Prostate gland (tissue), 2 donors: ENCODE measurements at regions not wholly inside any gene's neighbourhood (a gene's known extent, or its start where the extent isn't known, plus 50 kb on each side); places are given as distances from the start of the nearest gene placed in this dataset.

ENCODE experiments used
- DNase-seq: peaks from one replicate; pipeline ENCODE4 v3.0.0-alpha.2; 2019; ENCODE audit warnings: low spot score
- H3K27ac ChIP-seq, 2 donors: fragments of 200-600 bp; sonication (generic); 2 replicates each; pipeline ENCODE4 v1.5.1; 2017 to 2019
- H3K27me3 ChIP-seq: fragments of 200-600 bp; sonication (generic); replicated peaks from 2 replicates; pipeline ENCODE4 v1.5.1; 2019; ENCODE audit not compliant: insufficient read depth
- H3K36me3 ChIP-seq, 2 donors: fragments of 200-600 bp; sonication (generic); 1 replicate in 1 of 2; 2 replicates in 1 of 2; pipeline versions ENCODE4 v1.5.1 to v1.8.1; 2017 to 2019
- H3K4me1 ChIP-seq: fragments of 200-600 bp; sonication (generic); replicated peaks from 2 replicates; pipeline ENCODE4 v1.5.1; 2019
- H3K4me3 ChIP-seq, 2 donors: fragments of 200-600 bp; sonication (generic); 2 replicates each; pipeline ENCODE4 v1.5.1; 2017 to 2019
- H3K9me3 ChIP-seq: fragments of 200-600 bp; sonication (generic); 2 replicates; pipeline ENCODE4 v1.5.1; 2017
- POLR2A ChIP-seq: fragments of 450-650 bp; IDR thresholded peaks from one replicate; pipeline ENCODE4 v1.6.1; 2016; ENCODE audit warnings: antibody characterized with exemption, mild to moderate bottlenecking
- POLR2AphosphoS5 ChIP-seq: sonication (generic); formaldehyde crosslinking; IDR thresholded peaks from one replicate; pipeline ENCODE4 v1.6.1; 2017; ENCODE audit warnings: antibody characterized with exemption
- WGBS: methylation state at CpG from one replicate; pipeline ENCODE4 v1.1.5; 2018; 5-methylcytosine and 5-hydroxymethylcytosine counted together
- intact Hi-C: fragments of 100-400 bp; cut with DNase I; formaldehyde crosslinking; loops from one replicate; pipeline ENCODE4 v1.14.2; 2022
- TF ChIP-seq, protein P1 (sequence below), 4 experiments: fragments of 200-600 bp in 2 of 4; fragments of 450-650 bp in 2 of 4; sonication (generic) in 2 of 4; IDR thresholded peaks; 1 replicate in 3 of 4; 2 replicates in 1 of 4; pipeline ENCODE4 v1.5.1; 2016 to 2019; ENCODE audit warnings: antibody characterized with exemption in 4 of 4, mild to moderate bottlenecking in 2 of 4, moderate library complexity in 2 of 4

DNA sequence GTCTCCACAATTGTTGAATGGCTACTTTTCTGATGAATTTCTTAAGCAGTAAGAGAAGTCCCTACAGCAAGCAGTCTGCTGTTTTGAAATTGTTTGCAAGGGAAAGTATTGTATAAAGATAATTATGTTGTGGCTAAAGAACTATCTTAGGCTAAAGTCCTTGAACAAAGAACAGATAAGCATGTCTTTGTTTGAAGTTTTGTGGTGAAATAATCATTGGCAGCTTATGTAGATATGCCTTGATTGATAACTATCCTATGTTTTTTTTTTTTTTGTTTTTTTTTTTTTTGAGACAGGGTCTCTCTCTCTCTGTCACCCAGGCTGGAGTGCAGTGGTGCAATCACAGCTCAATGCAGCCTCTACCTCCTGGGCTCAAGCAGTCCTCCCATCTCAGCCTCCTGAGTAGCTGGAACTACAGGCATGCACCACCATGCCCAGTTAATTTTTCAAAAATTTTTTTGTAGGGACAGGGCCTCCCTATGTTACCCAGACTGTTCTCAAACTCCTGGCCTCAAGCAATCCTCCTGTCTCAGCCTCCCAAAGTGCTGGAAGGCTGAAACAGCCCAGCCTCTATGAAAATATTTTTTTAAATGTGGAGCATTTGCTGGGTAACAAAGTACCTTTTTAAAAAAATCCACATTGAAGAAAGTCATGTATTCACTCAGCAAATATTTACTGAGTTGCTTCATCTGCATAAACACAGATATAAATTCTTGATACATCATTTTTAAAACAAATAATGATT, 80.8 kb downstream of the LLPH start:
- TF ChIP-seq POLR2A (no peak), POLR2AphosphoS5 (no peak)
- TF ChIP-seq, protein P1, sequence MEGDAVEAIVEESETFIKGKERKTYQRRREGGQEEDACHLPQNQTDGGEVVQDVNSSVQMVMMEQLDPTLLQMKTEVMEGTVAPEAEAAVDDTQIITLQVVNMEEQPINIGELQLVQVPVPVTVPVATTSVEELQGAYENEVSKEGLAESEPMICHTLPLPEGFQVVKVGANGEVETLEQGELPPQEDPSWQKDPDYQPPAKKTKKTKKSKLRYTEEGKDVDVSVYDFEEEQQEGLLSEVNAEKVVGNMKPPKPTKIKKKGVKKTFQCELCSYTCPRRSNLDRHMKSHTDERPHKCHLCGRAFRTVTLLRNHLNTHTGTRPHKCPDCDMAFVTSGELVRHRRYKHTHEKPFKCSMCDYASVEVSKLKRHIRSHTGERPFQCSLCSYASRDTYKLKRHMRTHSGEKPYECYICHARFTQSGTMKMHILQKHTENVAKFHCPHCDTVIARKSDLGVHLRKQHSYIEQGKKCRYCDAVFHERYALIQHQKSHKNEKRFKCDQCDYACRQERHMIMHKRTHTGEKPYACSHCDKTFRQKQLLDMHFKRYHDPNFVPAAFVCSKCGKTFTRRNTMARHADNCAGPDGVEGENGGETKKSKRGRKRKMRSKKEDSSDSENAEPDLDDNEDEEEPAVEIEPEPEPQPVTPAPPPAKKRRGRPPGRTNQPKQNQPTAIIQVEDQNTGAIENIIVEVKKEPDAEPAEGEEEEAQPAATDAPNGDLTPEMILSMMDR (IDR thresholded peaks at IDR 0.05), result no peak
- no peaks in the 10 kb centered on the region for H3K4me1 ChIP-seq
- no peak overlapping the region for H3K27ac ChIP-seq
- intact Hi-C loops, result no loop called here
- no peak overlapping the region for H3K4me3 ChIP-seq
- H3K27me3 ChIP-seq, result no peaks in the 10 kb centered on the region
- no peak for DNase-seq
- no peaks in the 10 kb centered on the region for H3K36me3 ChIP-seq
- H3K9me3 ChIP-seq, result no peaks in the 10 kb centered on the region

DNA sequence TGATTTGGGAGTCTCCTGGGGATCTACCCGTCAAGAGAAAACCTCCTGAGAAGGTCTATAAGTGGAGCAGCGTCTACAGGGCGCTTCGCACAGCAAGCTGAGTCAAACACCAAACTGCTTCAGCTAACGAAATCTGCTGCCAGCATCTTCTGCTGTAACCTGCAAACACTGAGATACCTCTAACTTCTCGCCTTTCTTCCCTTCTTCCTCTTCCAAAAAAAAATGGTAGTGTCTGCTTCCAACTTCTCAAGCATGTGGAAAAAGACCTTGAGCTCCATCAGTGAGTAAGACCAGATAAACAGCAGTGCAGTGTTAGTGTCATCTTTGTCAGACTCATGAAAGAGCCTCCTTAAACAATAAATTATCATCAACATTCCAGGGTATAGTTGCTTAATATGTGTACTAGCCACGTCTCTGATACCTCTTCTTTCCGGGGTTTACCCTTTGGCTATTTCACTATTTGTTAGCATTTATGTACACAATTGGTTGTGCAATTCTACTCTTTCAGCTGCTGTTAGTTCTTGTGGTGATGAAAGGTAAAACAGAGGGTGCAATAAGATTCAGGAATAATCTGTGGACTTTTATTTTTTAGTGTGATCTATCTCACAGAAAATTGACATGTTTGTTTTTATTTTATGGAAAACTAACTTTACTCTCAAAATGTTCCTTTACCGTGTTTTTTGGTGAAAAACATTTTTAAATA, 81.6 kb downstream of the LLPH start:
- 64% methylated on average over 9 of the region's 9 CpGs for WGBS
- no peaks in the 10 kb centered on the region for H3K27me3 ChIP-seq
- no peaks in the 10 kb centered on the region for H3K4me1 ChIP-seq
- DNase-seq, result no peak
- intact Hi-C loops, result no loop called here
- no peak overlapping the region for H3K27ac ChIP-seq
- H3K4me3 ChIP-seq, result no peak overlapping the region
- no peaks in the 10 kb centered on the region for H3K36me3 ChIP-seq
- H3K9me3 ChIP-seq, result no peaks in the 10 kb centered on the region
- TF ChIP-seq POLR2AphosphoS5, result no peak
- TF ChIP-seq, protein P1 (IDR thresholded peaks at IDR 0.05), result no peak
- TF ChIP-seq POLR2A, result no peak

DNA sequence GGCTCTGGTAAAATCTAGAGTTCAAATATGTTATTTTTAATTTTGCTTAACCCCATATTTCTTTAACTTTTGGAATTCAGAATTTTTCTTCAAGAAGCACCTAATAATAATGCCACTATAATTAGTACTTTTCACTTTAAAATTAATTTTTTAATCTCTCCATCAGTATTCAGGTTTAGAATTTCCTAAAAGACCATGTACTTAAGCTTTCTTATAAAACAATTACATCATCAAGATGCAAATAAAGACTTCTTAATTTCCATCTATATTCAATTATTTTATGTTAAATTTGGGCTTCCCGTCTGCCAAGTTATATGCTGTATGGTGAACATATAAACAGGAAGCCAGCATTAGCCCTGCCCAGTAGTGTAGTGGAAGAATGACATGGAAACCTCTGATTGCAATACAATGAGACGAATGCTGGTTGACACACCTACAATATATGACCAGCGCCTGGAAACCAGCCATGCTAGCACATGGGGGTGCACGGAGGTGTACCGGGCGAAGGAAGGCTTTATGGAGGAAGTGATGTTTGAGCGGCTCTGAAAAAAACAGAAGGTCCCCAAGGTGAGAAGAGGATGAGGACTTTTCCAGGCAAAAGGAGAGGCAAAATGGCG, 82.2 kb downstream of the LLPH start:
- Histone ChIP-seq H3K27ac (no peak overlapping the region), H3K4me3 (no peak overlapping the region), H3K4me1 (no peaks in the 10 kb centered on the region), H3K9me3 (no peaks in the 10 kb centered on the region), H3K36me3 (no peaks in the 10 kb centered on the region), H3K27me3 (no peaks in the 10 kb centered on the region)
- DNase-seq, result no peak
- 87% methylated on average over 8 of the region's 8 CpGs for WGBS
- TF ChIP-seq POLR2A (no peak), POLR2AphosphoS5 (no peak)
- TF ChIP-seq, protein P1 (IDR thresholded peaks at IDR 0.05), result no peak
- intact Hi-C loops, result no loop called here

DNA sequence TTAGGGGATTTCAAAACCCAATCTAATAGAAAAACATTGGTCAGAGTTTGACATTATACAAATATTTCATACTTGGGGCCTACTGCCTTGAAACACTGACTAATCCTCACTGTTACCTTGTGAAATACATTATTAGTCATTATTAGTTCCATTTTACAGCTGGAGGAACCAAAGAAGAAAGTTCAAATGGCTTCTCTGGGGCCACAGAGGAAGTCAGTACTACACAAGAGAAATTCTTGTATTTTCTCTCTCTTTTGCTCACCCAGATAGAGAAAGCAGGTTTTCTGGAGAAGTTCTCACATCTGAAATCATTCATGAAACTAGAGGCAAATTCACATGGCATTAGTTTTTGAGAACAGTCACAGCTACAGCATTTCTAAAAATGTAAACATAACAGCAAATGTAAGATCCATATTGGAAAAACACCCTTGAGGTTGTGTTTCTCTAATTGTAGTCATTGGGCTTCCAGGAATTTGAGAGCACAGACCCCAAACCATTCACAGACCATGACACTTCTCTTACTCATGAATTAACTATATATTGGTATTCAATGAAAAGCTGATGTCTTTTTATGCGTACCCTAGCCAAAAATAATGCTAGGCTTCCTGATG, 83.0 kb downstream of the LLPH start:
- intact Hi-C loops, result no loop called here
- H3K27ac ChIP-seq, result no peak overlapping the region
- no peaks in the 10 kb centered on the region for H3K9me3 ChIP-seq
- 89% methylated on average over 1 of the region's 1 CpG for WGBS
- no peak for DNase-seq
- no peak overlapping the region for H3K4me3 ChIP-seq
- no peaks in the 10 kb centered on the region for H3K4me1 ChIP-seq
- TF ChIP-seq, protein P1 (IDR thresholded peaks at IDR 0.05), result no peak
- TF ChIP-seq POLR2A (no peak), POLR2AphosphoS5 (no peak)
- H3K36me3 ChIP-seq, result no peaks in the 10 kb centered on the region
- H3K27me3 ChIP-seq, result no peaks in the 10 kb centered on the region
